Globus pallidus (tissue), 1 donor: ENCODE measurements at regions not wholly inside any gene's neighbourhood (a gene's known extent, or its start where the extent isn't known, plus 50 kb on each side); places are given as distances from the start of the nearest gene placed in this dataset.
"Not testable (repeated sequence)": the region's sequence is repeated elsewhere in the genome, so short reads cannot be mapped to it uniquely, and the experiment has no call there.

ENCODE experiments used
- DNase-seq: peaks from one replicate; pipeline ENCODE4 v3.0.0-alpha.2; 2015; ENCODE audit warnings: low spot score

GRCh38 chr13:87538366-87539052 is 132.7 kb upstream of the SLITRK5 start:
- DNase-seq = no peak

- no peak for DNase-seq
Measured at GRCh38 chr13:87553142-87553541, 118.0 kb upstream of the SLITRK5 start.

GRCh38 chr13:87554045-87554444 is 117.1 kb upstream of the SLITRK5 start:
- no peak for DNase-seq

GRCh38 chr13:87557788-87558187 is 113.4 kb upstream of the SLITRK5 start:
- DNase-seq = no peak

- DNase-seq = not testable (repeated sequence)
Measured at GRCh38 chr13:87561580-87561979, 109.6 kb upstream of the SLITRK5 start.

- DNase-seq = no peak
Measured at GRCh38 chr13:87570669-87571068, 100.5 kb upstream of the SLITRK5 start.

- no peak for DNase-seq
Measured at GRCh38 chr13:87582399-87582798, 88.8 kb upstream of the SLITRK5 start.

- no peak for DNase-seq
Measured at GRCh38 chr13:87590518-87590917, 80.7 kb upstream of the SLITRK5 start.

- DNase-seq = not testable (repeated sequence)
Measured at GRCh38 chr13:87604437-87604836, 66.7 kb upstream of the SLITRK5 start.

GRCh38 chr13:87607266-87607665 is 63.9 kb upstream of the SLITRK5 start:
- no peak for DNase-seq

GRCh38 chr13:87614276-87614675 is 56.9 kb upstream of the SLITRK5 start:
- no peak for DNase-seq
